Testis (tissue), 2 donors: ENCODE measurements at regions not wholly inside any gene's neighbourhood (a gene's known extent, or its start where the extent isn't known, plus 50 kb on each side); places are given as distances from the start of the nearest gene placed in this dataset.
A peak's percentile ranks its signal among the peaks of the same experiment; 100 is the strongest.

ENCODE experiments used
- DNase-seq: peaks from one replicate; pipeline ENCODE4 v3.0.0-alpha.2; 2019
- H3K27ac ChIP-seq, 2 donors: fragments of 200-600 bp; sonication (generic); one replicate each; pipeline ENCODE4 v1.5.1; 2019
- H3K27me3 ChIP-seq: fragments of 200-600 bp; sonication (generic); one replicate; pipeline ENCODE4 v1.5.1; 2019
- H3K36me3 ChIP-seq: fragments of 200-600 bp; sonication (generic); one replicate; pipeline ENCODE4 v1.5.1; 2017; ENCODE audit warnings: low read depth; ENCODE audit errors: missing control alignments
- H3K4me1 ChIP-seq: fragments of 200-600 bp; sonication (generic); one replicate; pipeline ENCODE4 v1.5.1; 2019
- H3K4me3 ChIP-seq, 2 donors: fragments of 200-600 bp; sonication (generic); one replicate each; pipeline ENCODE4 v1.5.1; 2017 to 2019
- H3K9me3 ChIP-seq: fragments of 200-600 bp; sonication (generic); one replicate; pipeline ENCODE4 v1.5.1; 2017
- CTCF ChIP-seq, 3 experiments: fragments of 450-650 bp in 2 of 3; fragments of 200-600 bp in 1 of 3; sonication (generic) in 1 of 3; IDR thresholded peaks; one replicate each; pipeline ENCODE4 v1.5.1; 2016 to 2019; ENCODE audit warnings: antibody characterized with exemption in 3 of 3, mild to moderate bottlenecking in 2 of 3, moderate library complexity in 1 of 3
- POLR2A ChIP-seq: fragments of 450-650 bp; IDR thresholded peaks from one replicate; pipeline ENCODE4 v1.6.1; 2017; ENCODE audit warnings: antibody characterized with exemption, mild to moderate bottlenecking, moderate library complexity
- WGBS, 2 donors: methylation state at CpG; one replicate each; pipeline ENCODE4 v1.1.5; 2018; 5-methylcytosine and 5-hydroxymethylcytosine counted together
- intact Hi-C: fragments of 100-400 bp; cut with DNase I; formaldehyde crosslinking; loops from one replicate; pipeline ENCODE4 v1.15.1; 2023; ENCODE audit warnings: low total_unique reads

GRCh38 chr2:119059287-119059686 lies 99.3 kb downstream of the C1QL2 start:
- Histone ChIP-seq H3K27me3 (no peaks in the 10 kb centered on the region), H3K9me3 (no peaks in the 10 kb centered on the region), H3K4me3 (no peak overlapping the region), H3K4me1 (no peaks in the 10 kb centered on the region), H3K27ac (no peak overlapping the region), H3K36me3 (no peaks in the 10 kb centered on the region)
- whole genome bisulfite sequencing, 2 donors = 48 to 74% methylated on average over 3 to 6 of the region's 6 CpGs
- DNase-seq = no peak
- no peak for TF ChIP-seq POLR2A
- TF ChIP-seq CTCF (IDR thresholded peaks at IDR 0.05) = no peak
- intact Hi-C loops = no loop called here

- Histone ChIP-seq H3K36me3 (no peaks in the 10 kb centered on the region), H3K4me1 (peaks cover 7% of the 10 kb centered on the region), H3K27me3 (no peaks in the 10 kb centered on the region), H3K4me3 (no peak overlapping the region), H3K9me3 (no peaks in the 10 kb centered on the region), H3K27ac (no peak overlapping the region)
- intact Hi-C loops = no loop called here
- DNase-seq = no peak
- TF ChIP-seq POLR2A (no peak), CTCF (IDR thresholded peaks at IDR 0.05) (no peak)
- WGBS, 2 donors = 88% methylated on average over 4 to 6 of the region's 6 CpGs
Measured at GRCh38 chr2:119053700-119054436, 104.7 kb downstream of the C1QL2 start.

GRCh38 chr2:119051263-119051662 lies 107.3 kb downstream of the C1QL2 start:
- TF ChIP-seq CTCF (IDR thresholded peaks at IDR 0.05) = no peak
- TF ChIP-seq POLR2A = no peak
- no peak for DNase-seq
- Histone ChIP-seq H3K36me3 (no peaks in the 10 kb centered on the region), H3K4me3 (no peak overlapping the region), H3K4me1 (peaks cover 7% of the 10 kb centered on the region), H3K9me3 (no peaks in the 10 kb centered on the region), H3K27me3 (no peaks in the 10 kb centered on the region), H3K27ac (no peak overlapping the region)
- intact Hi-C loops = no loop called here
- WGBS, 2 donors = 62 to 67% methylated on average over 2 of the region's 2 CpGs

- WGBS, 2 donors = 30 to 55% methylated on average over 12 of the region's 12 CpGs
- intact Hi-C loops = no loop called here
- no peak for TF ChIP-seq CTCF (IDR thresholded peaks at IDR 0.05)
- H3K4me3 ChIP-seq = no peak overlapping the region
- DNase-seq = peak; percentile 84
- H3K27me3 ChIP-seq = no peaks in the 10 kb centered on the region
- no peaks in the 10 kb centered on the region for H3K36me3 ChIP-seq
- peaks cover 7% of the 10 kb centered on the region for H3K4me1 ChIP-seq
- no peaks in the 10 kb centered on the region for H3K9me3 ChIP-seq
- H3K27ac ChIP-seq = peak overlapping the region; percentile 15 to 59
Measured at GRCh38 chr2:119049968-119050704, 108.1 kb downstream of the MARCO start.
